ENCODE measurements at regions not wholly inside any gene's neighbourhood (a gene's known extent, or its start where the extent isn't known, plus 50 kb on each side); places are given as distances from the start of the nearest gene placed in this dataset.

DNA sequence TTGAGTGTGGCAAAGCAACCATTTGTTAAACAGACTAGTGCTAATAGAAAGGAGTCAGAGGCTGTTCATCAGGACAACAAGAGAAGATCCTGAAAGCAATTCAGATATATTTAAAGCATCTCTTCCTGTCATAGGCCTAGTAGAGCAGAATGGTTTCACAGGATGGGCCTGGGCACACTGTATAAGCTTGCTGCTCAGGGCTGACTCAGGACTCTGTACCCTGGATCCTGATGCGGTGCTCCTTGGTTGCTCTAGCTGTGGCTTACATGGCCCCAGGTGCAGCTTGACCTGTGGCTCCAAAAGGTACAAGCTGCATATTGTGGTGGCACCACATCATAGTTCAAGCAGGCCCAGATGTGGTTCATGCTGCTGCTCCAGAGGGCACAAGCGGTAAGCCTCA is 313.4 kb downstream of the ETNK1 start:
- TF ChIP-seq CTCF (IDR thresholded peaks at IDR 0.05) = no peak
- TF ChIP-seq ZFX (IDR thresholded peaks at IDR 0.05; ENCODE audit: borderline replicate concordance) = no peak

Data from 22Rv1 (cell line).